Ishikawa (cell line): ENCODE measurements at regions not wholly inside any gene's neighbourhood (a gene's known extent, or its start where the extent isn't known, plus 50 kb on each side); places are given as distances from the start of the nearest gene placed in this dataset.

Experiments used
- CREB1 ChIP-seq: IDR thresholded peaks from 2 replicates; pipeline ENCODE4 v1.6.1; 2012; ENCODE audit warnings: low read depth
- TAF1 ChIP-seq: IDR thresholded peaks from 2 replicates; pipeline ENCODE4 v1.6.1; 2012; ENCODE audit warnings: low read depth, mild to moderate bottlenecking

- TF ChIP-seq TAF1: no peak
- no peak for TF ChIP-seq CREB1
Measured at GRCh38 chr5:110096419-110096818, 406.7 kb downstream of the MAN2A1 start.
